ENCODE measurements at regions not wholly inside any gene's neighbourhood (a gene's known extent, or its start where the extent isn't known, plus 50 kb on each side); places are given as distances from the start of the nearest gene placed in this dataset.
"Not testable (repeated sequence)": the region's sequence is repeated elsewhere in the genome, so short reads cannot be mapped to it uniquely, and the experiment has no call there.

- no peak for DNase-seq (ENCODE audit: low read depth)
These were observed 67.6 kb upstream of the IGSF1 start for GRCh38 chrX:131356725-131357124.

- no peak for DNase-seq (ENCODE audit: low read depth)
These were observed 70.5 kb upstream of the IGSF1 start for GRCh38 chrX:131359611-131360010.

GRCh38 chrX:131365766-131366165 is 76.7 kb upstream of the IGSF1 start:
- no peak for DNase-seq (ENCODE audit: low read depth)

GRCh38 chrX:131366407-131366806 is 77.3 kb upstream of the IGSF1 start:
- peak; percentile 9 for DNase-seq (ENCODE audit: low read depth)

- DNase-seq (ENCODE audit: low read depth) = no peak
These were observed 99.2 kb upstream of the IGSF1 start for GRCh38 chrX:131388293-131388692.

GRCh38 chrX:131392666-131393065 is 103.6 kb upstream of the IGSF1 start:
- no peak for DNase-seq (ENCODE audit: low read depth)

GRCh38 chrX:131393426-131393825 is 104.3 kb upstream of the IGSF1 start:
- no peak for DNase-seq (ENCODE audit: low read depth)

- DNase-seq (ENCODE audit: low read depth) = no peak
These were observed 105.3 kb upstream of the IGSF1 start for GRCh38 chrX:131394384-131394783.

GRCh38 chrX:131397891-131398290 is 108.8 kb upstream of the IGSF1 start:
- no peak for DNase-seq (ENCODE audit: low read depth)

GRCh38 chrX:131399678-131400428 is 110.7 kb upstream of the IGSF1 start:
- no peak for DNase-seq (ENCODE audit: low read depth)

- DNase-seq (ENCODE audit: low read depth) = no peak
These were observed 113.2 kb upstream of the IGSF1 start for GRCh38 chrX:131402124-131402811.

GRCh38 chrX:131405497-131405896 is 116.4 kb upstream of the IGSF1 start:
- DNase-seq (ENCODE audit: low read depth) = no peak

- DNase-seq (ENCODE audit: low read depth) = no peak
These were observed 119.0 kb upstream of the OR13H1 start for GRCh38 chrX:131424895-131425294.

- not testable (repeated sequence) for DNase-seq (ENCODE audit: low read depth)
These were observed 113.4 kb upstream of the OR13H1 start for GRCh38 chrX:131430465-131430864.

GRCh38 chrX:131441033-131441432 is 102.8 kb upstream of the OR13H1 start:
- no peak for DNase-seq (ENCODE audit: low read depth)

GRCh38 chrX:131445955-131446354 is 97.9 kb upstream of the OR13H1 start:
- DNase-seq (ENCODE audit: low read depth) = no peak

GRCh38 chrX:131461855-131462254 is 82.0 kb upstream of the OR13H1 start:
- not testable (repeated sequence) for DNase-seq (ENCODE audit: low read depth)

GRCh38 chrX:131473809-131474208 is 70.1 kb upstream of the OR13H1 start:
- DNase-seq (ENCODE audit: low read depth) = not testable (repeated sequence)

GRCh38 chrX:131477498-131477897 is 66.4 kb upstream of the OR13H1 start:
- no peak for DNase-seq (ENCODE audit: low read depth)

All from iris pigment epithelial cell (primary cell).